ENCODE measurements at regions not wholly inside any gene's neighbourhood (a gene's known extent, or its start where the extent isn't known, plus 50 kb on each side); places are given as distances from the start of the nearest gene placed in this dataset.

GRCh38 chr21:16294128-16294527, 564.3 kb downstream of the USP25 start:
- DNase-seq (ENCODE audit: low read depth in 1 of 2, low spot score in 1 of 2), result no peak

GRCh38 chr21:16302851-16303282, 573.1 kb downstream of the USP25 start:
- no peak for DNase-seq (ENCODE audit: low read depth in 1 of 2, low spot score in 1 of 2)

GRCh38 chr21:16304174-16305095, 574.7 kb downstream of the USP25 start:
- DNase-seq (ENCODE audit: low read depth in 1 of 2, low spot score in 1 of 2), result no peak

DNA sequence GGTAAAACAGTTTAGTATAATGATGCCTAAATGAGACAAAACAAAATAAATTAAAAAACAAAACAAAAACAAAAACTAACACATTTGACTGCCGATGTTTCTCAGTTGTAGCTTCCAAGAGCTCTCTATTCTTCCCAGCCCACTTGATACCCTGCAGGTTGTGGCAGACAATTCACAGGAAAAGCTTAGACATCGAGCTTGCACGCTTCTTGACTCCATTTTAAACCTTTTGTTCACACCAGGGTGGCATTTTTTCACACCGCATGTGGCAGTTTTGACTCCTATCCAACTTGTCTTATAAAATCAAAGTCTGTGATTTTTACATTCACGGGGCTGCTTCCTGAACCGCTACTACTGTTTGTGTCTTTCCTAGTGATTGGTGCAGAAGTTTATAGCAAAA, 575.9 kb downstream of the USP25 start:
- no peak for DNase-seq (ENCODE audit: low read depth in 1 of 2, low spot score in 1 of 2)

- no peak for DNase-seq (ENCODE audit: low read depth in 1 of 2, low spot score in 1 of 2)
Measured at GRCh38 chr21:16307256-16307655, 577.5 kb downstream of the USP25 start.

DNA sequence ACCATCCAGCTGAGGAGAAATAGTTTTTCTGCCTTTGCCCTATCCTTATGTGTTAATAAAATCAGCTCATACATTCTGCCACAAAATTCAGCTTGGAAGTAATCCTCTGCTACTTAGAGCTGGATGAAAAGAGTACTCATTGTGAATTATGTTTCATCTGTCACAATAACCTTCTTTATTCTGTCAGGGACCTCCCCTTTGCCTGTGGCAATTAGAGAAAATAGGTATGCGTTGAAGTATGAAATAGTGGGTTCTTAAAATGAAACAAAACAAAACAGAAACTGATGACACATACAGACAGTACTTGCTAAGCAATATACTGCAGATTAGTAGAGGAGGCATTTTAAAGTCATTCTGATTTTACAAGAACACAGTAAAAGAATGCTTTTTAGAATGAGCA, 578.5 kb downstream of the USP25 start:
- no peak for DNase-seq (ENCODE audit: low read depth in 1 of 2, low spot score in 1 of 2)

- no peak for DNase-seq (ENCODE audit: low read depth in 1 of 2, low spot score in 1 of 2)
Measured at GRCh38 chr21:16309250-16309971, 579.6 kb downstream of the USP25 start.

DNA sequence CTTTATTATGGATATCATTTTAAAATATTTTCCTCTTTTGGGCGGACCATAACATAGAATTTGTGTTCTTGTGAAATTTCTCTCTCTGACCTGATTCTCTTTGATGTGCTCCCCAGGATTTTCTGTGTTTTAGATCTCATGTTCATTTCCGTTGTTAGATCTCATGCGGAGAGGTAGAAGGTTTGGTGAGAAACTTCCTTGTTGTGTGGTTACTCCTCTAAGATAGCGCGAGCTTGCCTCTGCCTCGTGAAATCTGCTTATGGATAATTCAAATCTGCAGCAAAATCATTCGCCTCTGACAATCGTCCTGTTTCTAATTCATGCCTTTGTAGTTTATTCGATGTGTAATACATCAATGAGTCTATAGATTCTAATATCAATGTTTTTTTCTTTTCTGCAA, 580.4 kb downstream of the USP25 start:
- no peak for DNase-seq (ENCODE audit: low read depth in 1 of 2, low spot score in 1 of 2)

- no peak for DNase-seq (ENCODE audit: low read depth in 1 of 2, low spot score in 1 of 2)
Measured at GRCh38 chr21:16311229-16311628, 581.4 kb downstream of the USP25 start.

DNA sequence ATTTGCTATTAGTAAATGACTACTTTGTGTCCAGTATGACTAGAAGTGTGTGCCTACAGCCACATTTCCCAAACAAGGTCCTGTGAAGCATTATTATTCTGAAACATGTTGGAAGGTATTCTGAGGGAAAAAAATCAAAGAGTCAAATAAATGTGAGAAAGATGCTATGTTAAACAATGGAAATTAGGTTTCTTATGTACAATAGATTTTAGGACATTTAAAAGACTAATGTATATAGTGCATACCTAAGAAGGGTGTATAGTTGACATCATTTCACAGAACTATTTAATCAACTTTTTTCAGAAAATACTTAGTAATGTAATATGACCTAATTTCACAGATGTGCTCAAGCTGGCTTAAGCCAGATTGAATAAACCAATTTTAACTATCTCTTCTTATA, 582.5 kb downstream of the USP25 start:
- DNase-seq (ENCODE audit: low read depth in 1 of 2, low spot score in 1 of 2), result no peak

DNA sequence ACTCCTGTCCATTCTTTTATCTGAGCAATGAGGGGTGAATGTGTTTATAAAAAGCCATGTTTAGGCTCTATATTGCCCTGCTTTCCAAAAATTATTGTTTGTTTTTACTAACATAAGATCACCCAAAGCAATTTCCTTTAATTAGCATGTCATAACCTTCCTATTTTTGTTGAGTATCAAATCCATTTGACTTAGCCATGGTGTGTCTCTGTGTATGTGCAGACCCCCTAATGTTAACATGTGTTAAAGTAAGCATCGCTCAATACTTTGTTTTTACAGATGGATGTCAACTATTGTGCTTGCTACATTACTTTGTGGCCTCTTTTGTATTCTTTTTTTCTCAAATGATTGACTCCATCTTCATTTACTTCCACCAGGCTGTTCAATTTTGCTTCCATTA, 585.4 kb downstream of the USP25 start:
- no peak for DNase-seq (ENCODE audit: low read depth in 1 of 2, low spot score in 1 of 2)

DNA sequence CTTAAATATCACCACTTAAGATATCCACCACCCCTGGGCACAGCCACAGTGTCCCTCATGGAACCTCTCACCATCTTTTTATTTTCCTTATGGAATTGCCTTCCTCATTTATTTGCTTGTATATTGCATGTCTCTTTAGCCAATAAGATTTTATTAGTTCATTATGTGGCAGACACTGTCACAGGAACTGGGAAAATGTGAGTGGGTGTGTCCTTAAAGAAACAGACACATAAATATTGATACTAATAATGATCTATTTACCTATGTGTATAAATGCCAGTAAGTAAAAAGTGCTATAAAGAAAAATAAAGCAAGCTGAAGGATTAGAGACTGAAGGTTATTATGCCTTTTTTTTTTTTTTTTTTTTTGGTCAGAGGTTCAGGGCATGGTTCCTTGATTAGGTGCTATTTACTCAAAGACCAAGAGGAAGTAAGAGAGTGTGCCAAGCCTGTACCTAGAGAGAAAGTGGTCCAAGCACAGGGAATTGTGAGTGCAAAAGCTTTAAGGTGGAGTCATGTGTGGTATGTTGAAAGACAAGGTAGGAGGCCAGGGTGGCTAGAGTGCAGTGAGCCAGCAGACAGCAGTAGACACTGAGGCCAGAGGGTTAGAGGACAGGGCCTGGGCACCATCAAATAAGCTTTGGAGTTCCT, 589.0 kb downstream of the USP25 start:
- no peak for DNase-seq (ENCODE audit: low read depth in 1 of 2, low spot score in 1 of 2)

GRCh38 chr21:16320110-16320509, 590.3 kb downstream of the USP25 start:
- no peak for DNase-seq (ENCODE audit: low read depth in 1 of 2, low spot score in 1 of 2)

DNA sequence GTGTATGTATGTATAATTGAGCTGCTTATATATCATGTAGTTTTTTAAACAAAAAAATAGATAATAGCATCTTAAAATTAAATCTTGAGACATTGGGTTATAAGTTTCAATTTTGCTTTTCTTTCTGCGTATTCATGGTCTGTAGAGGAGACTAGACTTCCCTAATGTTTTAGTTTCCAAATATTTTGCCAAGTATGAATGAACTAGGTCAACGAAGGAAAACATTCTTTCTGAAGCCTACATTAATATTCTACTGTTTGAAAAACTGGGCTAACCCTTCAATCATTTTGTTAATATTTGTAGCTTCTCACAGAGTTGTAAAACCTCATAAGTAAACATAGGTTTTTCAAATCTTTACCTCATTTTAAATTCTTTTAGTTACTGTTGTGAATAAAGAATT, 592.7 kb downstream of the USP25 start:
- DNase-seq (ENCODE audit: low read depth in 1 of 2, low spot score in 1 of 2), result no peak

GRCh38 chr21:16323596-16323995, 593.8 kb downstream of the USP25 start:
- DNase-seq (ENCODE audit: low read depth in 1 of 2, low spot score in 1 of 2), result no peak

GRCh38 chr21:16324630-16325029, 594.8 kb downstream of the USP25 start:
- DNase-seq (ENCODE audit: low read depth in 1 of 2, low spot score in 1 of 2), result no peak

- DNase-seq (ENCODE audit: low read depth in 1 of 2, low spot score in 1 of 2), result no peak
Measured at GRCh38 chr21:16330082-16330907, 600.5 kb downstream of the USP25 start.

DNA sequence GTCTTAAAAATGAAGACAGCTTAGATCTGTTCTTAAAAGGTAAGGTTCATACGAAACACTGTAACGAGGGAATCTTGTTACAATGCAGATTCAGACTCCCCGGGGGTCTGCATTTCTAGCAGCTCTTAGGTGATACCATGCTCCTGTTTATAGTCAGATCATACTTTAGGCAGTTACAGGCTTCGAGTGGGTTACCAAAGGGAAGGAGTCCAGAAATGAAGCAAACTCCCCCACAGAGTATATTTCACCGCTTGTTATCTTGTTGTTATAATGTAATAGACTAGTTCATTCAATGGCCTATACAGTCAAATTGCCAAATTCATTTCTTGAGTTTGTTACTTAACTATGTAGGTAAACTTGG, 601.1 kb downstream of the USP25 start:
- DNase-seq (ENCODE audit: low read depth in 1 of 2, low spot score in 1 of 2), result no peak

DNA sequence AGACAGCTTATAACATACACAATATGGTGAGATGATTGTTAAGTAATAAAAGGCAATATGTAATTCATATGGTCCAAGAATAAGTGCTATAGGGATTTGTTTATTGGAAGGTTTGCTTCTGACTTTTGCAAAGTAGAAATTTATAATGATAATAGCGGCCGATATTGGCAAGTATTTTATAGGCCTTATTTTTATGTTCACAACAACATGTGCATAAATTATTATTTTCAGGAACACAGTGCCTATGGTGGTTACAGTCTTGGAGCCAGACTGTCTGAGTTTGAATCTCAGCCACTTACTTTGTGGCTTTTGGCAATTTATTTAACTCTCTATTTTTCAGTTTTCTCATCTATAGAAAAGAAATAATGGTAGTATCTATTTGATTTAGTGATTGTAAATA, 607.5 kb downstream of the USP25 start:
- DNase-seq (ENCODE audit: low read depth in 1 of 2, low spot score in 1 of 2), result no peak

DNA sequence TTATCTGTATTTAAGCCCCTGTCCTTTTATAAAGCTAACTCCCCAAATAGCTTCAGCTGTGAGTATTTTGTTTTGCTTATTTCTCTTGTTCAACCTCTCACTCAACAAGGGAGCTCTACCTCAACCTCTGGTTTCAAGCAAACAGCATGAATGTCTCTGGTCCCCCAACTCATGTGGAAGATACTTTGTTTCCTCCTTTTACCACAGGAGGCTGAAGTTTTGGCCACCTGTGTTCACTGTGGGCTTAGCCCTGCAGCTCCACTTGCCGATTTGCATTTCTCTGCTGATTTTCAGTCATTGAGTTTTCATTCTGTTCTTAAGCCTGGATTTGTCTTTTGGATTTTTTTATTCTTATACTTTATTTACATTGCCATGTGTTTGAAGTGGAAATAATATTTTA, 613.1 kb downstream of the USP25 start:
- DNase-seq (ENCODE audit: low read depth in 1 of 2, low spot score in 1 of 2), result no peak

- no peak for DNase-seq (ENCODE audit: low read depth in 1 of 2, low spot score in 1 of 2)
Measured at GRCh38 chr21:16343776-16344175, 614.0 kb downstream of the USP25 start.
